HFFc6 (cell line): ENCODE measurements at regions not wholly inside any gene's neighbourhood (a gene's known extent, or its start where the extent isn't known, plus 50 kb on each side); places are given as distances from the start of the nearest gene placed in this dataset.

Experiments
- DNase-seq: peaks from one replicate; pipeline ENCODE4 v3.0.0-alpha.2; 2018
- H3K27ac Mint-ChIP-seq: 2 replicates; pipeline ENCODE4 v1.8.0; 2020; ENCODE audit warnings: mild to moderate bottlenecking, mixed read lengths
- H3K27me3 Mint-ChIP-seq: 2 replicates; pipeline ENCODE4 v1.8.0; 2021; ENCODE audit warnings: mild to moderate bottlenecking, moderate library complexity, mixed read lengths; ENCODE audit not compliant: insufficient read depth
- H3K36me3 Mint-ChIP-seq: 2 replicates; pipeline ENCODE4 v1.8.0; 2021; ENCODE audit warnings: low read depth, mixed read lengths
- H3K4me1 Mint-ChIP-seq: 2 replicates; pipeline ENCODE4 v1.8.0; 2020; ENCODE audit warnings: low read depth, mixed read lengths
- H3K4me3 Mint-ChIP-seq: 2 replicates; pipeline ENCODE4 v1.8.0; 2020; ENCODE audit warnings: mild to moderate bottlenecking, moderate library complexity, mixed read lengths
- H3K9me3 Mint-ChIP-seq: 2 replicates; pipeline ENCODE4 v1.8.0; 2020; ENCODE audit warnings: mild to moderate bottlenecking, mixed read lengths
- TF ChIP-seq, protein P1 (sequence below): fragments of 200-600 bp; sonication (generic); IDR thresholded peaks from 2 replicates; pipeline ENCODE4 v1.5.0; 2021; ENCODE audit warnings: antibody characterized with exemption, mild to moderate bottlenecking

DNA sequence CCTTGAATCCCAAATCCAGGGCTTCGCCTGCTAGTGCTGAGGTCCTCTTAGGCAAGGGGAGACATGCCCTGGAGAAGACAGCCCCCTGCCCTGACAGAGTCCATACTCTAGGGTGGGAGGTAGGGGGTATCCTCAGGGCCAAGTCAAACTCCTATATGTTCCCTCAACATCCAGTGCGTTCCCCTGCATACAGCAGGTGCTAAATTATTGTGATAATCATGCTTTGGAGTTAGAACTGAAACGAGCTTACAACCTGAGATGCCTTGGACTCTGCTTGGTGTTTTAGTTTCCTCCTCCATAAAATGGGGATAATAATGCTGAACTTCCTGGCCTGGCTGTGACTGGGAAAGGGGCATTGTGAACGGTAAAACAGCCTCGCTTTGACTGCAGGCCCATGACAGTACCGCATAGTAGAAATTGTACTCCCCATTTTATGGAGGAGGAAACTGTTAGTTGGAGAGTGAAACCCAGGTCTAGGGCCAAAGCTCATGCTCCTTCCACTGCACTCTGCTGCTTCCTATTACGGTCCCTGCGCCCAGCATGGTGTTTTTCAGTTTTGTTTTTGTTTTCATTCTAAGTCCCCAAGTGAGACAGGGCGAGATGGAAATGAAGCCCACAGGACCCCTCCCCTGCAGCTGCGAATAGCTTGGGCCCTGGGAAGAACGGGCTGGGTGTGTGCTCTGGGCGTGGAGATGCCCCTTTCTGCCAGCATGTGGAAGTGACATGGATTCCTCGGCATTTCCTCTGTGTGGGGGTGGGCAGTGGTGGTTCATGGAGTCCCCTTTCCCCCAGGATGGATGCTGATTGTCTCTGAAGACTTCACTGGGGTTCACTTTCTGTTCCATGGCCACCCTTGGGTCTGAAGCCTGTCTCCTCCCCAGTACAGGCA lies 162.5 kb downstream of the VEGFA start:
- Mint-ChIP-seq H3K4me1 (peaks cover 4% of the 10 kb centered on the region), H3K36me3 (no peaks in the 10 kb centered on the region), H3K27me3 (peaks cover 11% of the 10 kb centered on the region), H3K9me3 (no peaks in the 10 kb centered on the region), H3K27ac (no peak overlapping the region), H3K4me3 (no peak overlapping the region)
- no peak for DNase-seq
- TF ChIP-seq, protein P1, sequence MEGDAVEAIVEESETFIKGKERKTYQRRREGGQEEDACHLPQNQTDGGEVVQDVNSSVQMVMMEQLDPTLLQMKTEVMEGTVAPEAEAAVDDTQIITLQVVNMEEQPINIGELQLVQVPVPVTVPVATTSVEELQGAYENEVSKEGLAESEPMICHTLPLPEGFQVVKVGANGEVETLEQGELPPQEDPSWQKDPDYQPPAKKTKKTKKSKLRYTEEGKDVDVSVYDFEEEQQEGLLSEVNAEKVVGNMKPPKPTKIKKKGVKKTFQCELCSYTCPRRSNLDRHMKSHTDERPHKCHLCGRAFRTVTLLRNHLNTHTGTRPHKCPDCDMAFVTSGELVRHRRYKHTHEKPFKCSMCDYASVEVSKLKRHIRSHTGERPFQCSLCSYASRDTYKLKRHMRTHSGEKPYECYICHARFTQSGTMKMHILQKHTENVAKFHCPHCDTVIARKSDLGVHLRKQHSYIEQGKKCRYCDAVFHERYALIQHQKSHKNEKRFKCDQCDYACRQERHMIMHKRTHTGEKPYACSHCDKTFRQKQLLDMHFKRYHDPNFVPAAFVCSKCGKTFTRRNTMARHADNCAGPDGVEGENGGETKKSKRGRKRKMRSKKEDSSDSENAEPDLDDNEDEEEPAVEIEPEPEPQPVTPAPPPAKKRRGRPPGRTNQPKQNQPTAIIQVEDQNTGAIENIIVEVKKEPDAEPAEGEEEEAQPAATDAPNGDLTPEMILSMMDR: no peak

DNA sequence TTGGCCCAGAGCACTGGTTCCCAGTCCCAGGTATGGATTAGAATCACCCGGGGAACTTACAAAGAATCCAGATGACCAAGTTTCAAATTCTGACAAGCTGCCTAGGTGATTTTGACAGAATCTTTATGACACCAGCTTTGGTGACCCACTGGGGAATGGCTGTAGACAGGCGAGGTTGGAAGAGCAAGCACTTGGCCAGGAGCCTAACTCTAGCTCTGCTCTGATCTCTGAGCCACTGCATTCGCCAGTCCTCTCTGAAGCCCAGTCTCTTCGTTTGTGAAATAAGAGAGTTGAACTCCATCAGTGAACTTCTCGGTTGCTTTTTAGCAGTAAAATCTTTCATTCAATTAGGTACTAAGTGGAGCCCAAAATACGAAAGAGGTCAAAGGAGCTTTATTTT lies 161.2 kb downstream of the VEGFA start:
- H3K27me3 Mint-ChIP-seq: peaks cover 8% of the 10 kb centered on the region; the same call in 1 of the 2 replicates

DNA sequence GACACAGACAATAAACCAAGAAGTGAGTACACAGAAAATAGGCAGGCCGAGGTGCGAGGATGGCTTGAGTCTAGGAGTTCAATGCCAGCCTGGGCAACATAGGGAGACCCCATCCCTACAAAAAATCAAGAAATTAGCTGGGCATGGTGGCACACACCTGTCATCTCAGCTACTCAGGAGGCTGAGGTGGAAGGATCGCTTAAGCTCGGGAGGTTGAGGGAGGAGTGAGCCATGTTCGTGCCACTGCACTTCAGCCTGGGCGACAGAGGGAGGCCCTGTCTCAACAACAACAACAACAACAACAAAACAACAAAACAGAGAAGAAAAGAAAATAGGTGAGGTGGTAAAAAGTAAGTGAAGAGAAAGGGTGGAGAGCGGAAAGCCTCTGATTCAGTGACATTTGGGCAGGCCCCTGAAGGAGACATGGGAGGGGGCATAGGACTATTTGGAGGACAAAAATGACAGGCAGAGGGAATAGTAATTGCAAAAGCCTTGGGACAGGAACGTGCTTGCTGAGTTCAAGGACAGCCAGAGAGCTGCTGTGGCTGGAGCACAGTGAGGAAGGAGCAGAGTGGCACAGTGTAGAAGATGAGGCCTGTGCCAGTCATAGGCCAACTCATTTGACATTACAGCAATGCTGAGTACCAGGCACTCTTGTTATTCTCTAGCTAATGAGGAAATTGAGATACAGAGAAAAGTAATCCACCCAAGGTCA lies 160.6 kb downstream of the VEGFA start:
- H3K4me3 Mint-ChIP-seq: no peak overlapping the region
- DNase-seq: no peak
- no peaks in the 10 kb centered on the region for H3K9me3 Mint-ChIP-seq
- TF ChIP-seq, protein P1: no peak
- no peak overlapping the region for H3K27ac Mint-ChIP-seq
- H3K27me3 Mint-ChIP-seq: peaks cover 7% of the 10 kb centered on the region; the same call in 1 of the 2 replicates
- no peaks in the 10 kb centered on the region for H3K36me3 Mint-ChIP-seq
- peaks cover 18% of the 10 kb centered on the region for H3K4me1 Mint-ChIP-seq

More for the DNA sequence above, 161.2 kb downstream of the VEGFA start:
- no peak overlapping the region for H3K27ac Mint-ChIP-seq
- no peaks in the 10 kb centered on the region for H3K9me3 Mint-ChIP-seq
- H3K4me1 Mint-ChIP-seq: peaks cover 17% of the 10 kb centered on the region
- H3K36me3 Mint-ChIP-seq: no peaks in the 10 kb centered on the region
- no peak for DNase-seq
- TF ChIP-seq, protein P1: no peak
- H3K4me3 Mint-ChIP-seq: no peak overlapping the region

DNA sequence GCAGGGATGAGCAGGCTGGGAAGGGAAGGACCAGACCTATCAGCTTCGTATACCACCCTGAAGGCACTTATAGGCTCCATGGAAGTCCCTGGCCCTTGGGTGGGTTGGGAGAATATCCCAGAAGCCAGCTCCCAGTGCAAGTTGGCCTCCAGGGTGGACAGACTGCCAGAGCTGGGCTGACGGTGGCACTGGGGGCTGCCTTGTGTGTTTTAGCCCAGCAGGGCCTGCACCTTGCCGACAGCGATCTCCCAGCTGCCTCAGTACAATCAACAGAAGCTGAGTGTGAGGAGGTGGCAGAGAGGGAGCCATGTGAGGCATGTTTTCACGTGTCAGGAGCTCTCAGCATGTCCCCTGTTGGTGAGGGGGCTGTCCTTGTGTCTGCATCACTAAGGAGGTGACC lies 159.5 kb downstream of the VEGFA start:
- H3K4me3 Mint-ChIP-seq: no peak overlapping the region
- H3K27me3 Mint-ChIP-seq: peaks cover 2% of the 10 kb centered on the region; the same call in 1 of the 2 replicates
- DNase-seq: no peak
- H3K9me3 Mint-ChIP-seq: no peaks in the 10 kb centered on the region
- no peak overlapping the region for H3K27ac Mint-ChIP-seq
- H3K36me3 Mint-ChIP-seq: no peaks in the 10 kb centered on the region
- peaks cover 18% of the 10 kb centered on the region for H3K4me1 Mint-ChIP-seq
- TF ChIP-seq, protein P1: no peak

GRCh38 chr6:43927532-43928210 lies 157.7 kb downstream of the VEGFA start:
- H3K27me3 Mint-ChIP-seq: peaks cover 2% of the 10 kb centered on the region; the same call in 1 of the 2 replicates
- no peak overlapping the region for H3K27ac Mint-ChIP-seq
- H3K9me3 Mint-ChIP-seq: no peaks in the 10 kb centered on the region
- H3K4me1 Mint-ChIP-seq: peaks cover 35% of the 10 kb centered on the region
- H3K4me3 Mint-ChIP-seq: no peak overlapping the region
- no peaks in the 10 kb centered on the region for H3K36me3 Mint-ChIP-seq
- TF ChIP-seq, protein P1: no peak
- DNase-seq: no peak
